HUES48 (cell line): ENCODE measurements at regions not wholly inside any gene's neighbourhood (a gene's known extent, or its start where the extent isn't known, plus 50 kb on each side); places are given as distances from the start of the nearest gene placed in this dataset.
"Not testable (repeated sequence)": the region's sequence is repeated elsewhere in the genome, so short reads cannot be mapped to it uniquely, and the experiment has no call there.

Source experiments
- H3K27ac ChIP-seq: one replicate; pipeline ENCODE4 v1.7.0; 2013; ENCODE audit warnings: low read depth, low read length, inconsistent platforms
- H3K27me3 ChIP-seq: 2 replicates; pipeline ENCODE4 v1.6.1; 2013; ENCODE audit warnings: mild to moderate bottlenecking, low read length; ENCODE audit not compliant: control insufficient read depth, insufficient read depth
- H3K36me3 ChIP-seq: 2 replicates; pipeline ENCODE4 v1.6.1; 2013; ENCODE audit warnings: low read length; ENCODE audit not compliant: control insufficient read depth, insufficient read depth
- H3K4me1 ChIP-seq: 2 replicates; pipeline ENCODE4 v1.6.1; 2013; ENCODE audit warnings: mild to moderate bottlenecking, low read length; ENCODE audit not compliant: control insufficient read depth, insufficient read depth
- H3K4me3 ChIP-seq: 2 replicates; pipeline ENCODE4 v1.5.1; 2013; ENCODE audit warnings: mild to moderate bottlenecking, low read depth, low read length
- H3K9ac ChIP-seq: 2 replicates; pipeline ENCODE4 v1.6.1; 2013; ENCODE audit warnings: mild to moderate bottlenecking, low read depth, low read length, moderate library complexity
- H3K9me3 ChIP-seq: 2 replicates; pipeline ENCODE4 v1.6.1; 2013; ENCODE audit warnings: low read length; ENCODE audit not compliant: control insufficient read depth, insufficient read depth

DNA sequence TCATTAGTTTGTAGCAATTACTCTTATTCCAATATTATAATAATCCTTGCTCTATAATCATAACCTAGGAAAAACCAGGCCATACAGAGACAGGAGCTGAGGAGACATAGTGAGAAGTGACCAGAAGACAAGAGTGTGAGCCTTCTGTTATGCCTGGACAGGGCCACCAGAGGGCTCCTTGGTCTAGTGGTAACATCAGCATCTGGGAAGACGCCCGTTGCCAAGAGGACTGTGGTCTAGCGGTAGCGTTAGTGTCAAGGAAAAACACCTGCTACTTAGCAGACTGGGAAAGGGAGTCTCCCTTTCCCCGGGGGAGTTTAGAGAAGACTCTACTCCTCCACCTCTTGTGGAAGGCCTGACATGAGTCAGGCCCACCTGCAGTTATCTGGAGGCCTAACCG, 97.0 kb downstream of the F11 start:
- H3K27me3 ChIP-seq: not testable (repeated sequence)

DNA sequence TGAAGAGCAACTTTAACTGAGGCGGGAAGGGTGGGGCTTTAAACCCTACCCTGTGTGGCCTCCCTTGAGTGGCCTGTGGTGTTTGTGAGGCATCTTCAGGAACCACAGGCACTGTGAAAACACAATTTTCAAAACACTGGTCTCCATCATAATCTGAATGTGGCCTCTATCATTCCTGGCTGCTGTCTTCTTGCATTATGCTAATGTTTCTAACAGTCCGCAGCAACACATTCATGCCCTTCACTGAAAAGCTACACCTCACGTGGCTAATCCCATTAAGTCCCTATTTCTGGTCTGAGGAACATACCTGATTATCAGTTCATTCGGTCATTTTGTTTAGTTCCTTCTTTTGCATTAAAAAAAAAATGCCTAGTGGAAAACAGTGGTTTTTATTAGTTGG, 94.6 kb downstream of the F11 start:
- no peaks in the 10 kb centered on the region for H3K4me1 ChIP-seq
- no peak overlapping the region for H3K27ac ChIP-seq
- H3K9me3 ChIP-seq: peaks cover 22% of the 10 kb centered on the region
- H3K36me3 ChIP-seq: no peaks in the 10 kb centered on the region
- H3K27me3 ChIP-seq: no peaks in the 10 kb centered on the region
- no peak overlapping the region for H3K4me3 ChIP-seq
- no peak overlapping the region for H3K9ac ChIP-seq

More for the DNA sequence above, 97.0 kb downstream of the F11 start:
- H3K4me1 ChIP-seq, H3K27ac ChIP-seq, H3K4me3 ChIP-seq, H3K36me3 ChIP-seq, H3K9ac ChIP-seq: not testable (repeated sequence)
- H3K9me3 ChIP-seq: peaks cover 24% of the 10 kb centered on the region

- H3K27me3 ChIP-seq: peaks cover 28% of the 10 kb centered on the region
- H3K4me3 ChIP-seq: no peak overlapping the region
- H3K9me3 ChIP-seq: no peaks in the 10 kb centered on the region
- no peak overlapping the region for H3K27ac ChIP-seq
- H3K4me1 ChIP-seq: no peaks in the 10 kb centered on the region
- no peaks in the 10 kb centered on the region for H3K36me3 ChIP-seq
- no peak overlapping the region for H3K9ac ChIP-seq
Observed at GRCh38 chr4:186351668-186352194, 85.7 kb downstream of the F11 start.

GRCh38 chr4:186348433-186348832, 82.4 kb downstream of the F11 start:
- H3K4me3 ChIP-seq: no peak overlapping the region
- peaks cover 61% of the 10 kb centered on the region for H3K27me3 ChIP-seq
- no peaks in the 10 kb centered on the region for H3K9me3 ChIP-seq

DNA sequence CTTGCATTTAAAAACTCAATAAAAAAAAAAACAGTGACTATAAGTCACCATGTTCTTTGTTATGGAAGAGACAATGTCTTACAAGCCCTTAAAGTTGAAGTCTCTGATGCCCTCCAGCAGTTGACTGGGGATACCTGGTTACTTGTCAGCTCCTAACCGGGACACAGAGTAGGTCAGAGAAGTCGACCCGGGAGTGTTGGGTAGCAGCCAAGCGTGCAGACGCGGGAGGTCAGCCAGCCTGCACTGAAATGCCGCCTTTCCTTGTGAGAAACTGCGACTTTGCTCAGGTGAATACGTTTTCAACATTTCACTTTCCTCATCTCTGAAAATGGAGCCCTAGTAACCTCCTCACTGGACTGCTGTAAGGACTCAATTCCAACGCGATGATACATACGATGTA, 81.8 kb downstream of the F11 start:
- no peaks in the 10 kb centered on the region for H3K36me3 ChIP-seq
- no peaks in the 10 kb centered on the region for H3K9me3 ChIP-seq
- H3K4me3 ChIP-seq: no peak overlapping the region
- H3K27ac ChIP-seq: no peak overlapping the region
- no peak overlapping the region for H3K9ac ChIP-seq
- H3K27me3 ChIP-seq: peaks cover 67% of the 10 kb centered on the region
- H3K4me1 ChIP-seq: peaks cover 10% of the 10 kb centered on the region

More at GRCh38 chr4:186348433-186348832, 82.4 kb downstream of the F11 start:
- Histone ChIP-seq H3K27ac (no peak overlapping the region), H3K36me3 (no peaks in the 10 kb centered on the region), H3K4me1 (peaks cover 10% of the 10 kb centered on the region), H3K9ac (no peak overlapping the region)

DNA sequence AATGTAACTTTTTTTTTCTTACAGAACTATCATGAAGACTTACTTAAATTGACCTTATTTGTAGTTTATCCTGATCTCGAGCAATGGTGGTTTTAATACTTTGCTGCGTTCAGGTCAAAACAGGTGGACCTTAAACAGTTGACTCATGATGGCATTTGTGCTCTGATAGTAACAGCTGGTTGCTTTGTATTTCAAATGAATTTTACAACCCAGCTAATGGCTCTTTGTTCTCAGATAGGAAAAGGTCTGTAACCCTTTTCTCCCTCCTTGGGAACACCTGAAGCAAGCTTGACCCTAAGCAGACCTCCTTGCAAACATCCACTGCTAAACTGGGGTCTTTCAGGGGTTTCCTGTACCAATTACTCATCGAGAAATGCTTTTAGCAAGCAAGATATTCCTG, 79.2 kb downstream of the F11 start:
- H3K4me1 ChIP-seq: peaks cover 10% of the 10 kb centered on the region
- no peaks in the 10 kb centered on the region for H3K36me3 ChIP-seq
- H3K27me3 ChIP-seq: peaks cover 76% of the 10 kb centered on the region
- no peaks in the 10 kb centered on the region for H3K9me3 ChIP-seq
- H3K4me3 ChIP-seq: no peak overlapping the region
- no peak overlapping the region for H3K27ac ChIP-seq
- H3K9ac ChIP-seq: no peak overlapping the region

DNA sequence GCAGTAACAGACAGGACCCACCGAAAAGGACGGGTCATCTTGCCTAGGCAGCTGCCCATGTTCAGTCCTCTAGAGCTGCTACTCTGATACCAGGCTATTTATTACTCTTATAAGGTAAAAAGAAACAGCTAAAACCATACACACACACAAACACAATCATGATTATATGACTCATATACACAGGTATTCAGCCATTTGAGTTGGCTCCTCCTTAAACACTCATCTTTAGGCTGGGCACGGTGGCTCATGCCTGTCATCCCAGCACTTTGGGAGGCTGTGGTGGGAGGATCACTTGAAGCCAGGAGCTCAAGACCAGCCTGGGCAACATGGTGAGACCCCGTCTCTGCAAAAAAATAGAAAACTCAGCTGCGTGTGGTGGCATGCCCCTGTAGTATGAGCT, 76.6 kb downstream of the F11 start:
- Histone ChIP-seq H3K4me1 (peaks cover 10% of the 10 kb centered on the region), H3K36me3 (no peaks in the 10 kb centered on the region), H3K9ac (no peak overlapping the region), H3K9me3 (no peaks in the 10 kb centered on the region), H3K27me3 (peaks cover 56% of the 10 kb centered on the region), H3K4me3 (no peak overlapping the region), H3K27ac (no peak overlapping the region)

- Histone ChIP-seq H3K27ac (no peak overlapping the region), H3K4me1 (peaks cover 10% of the 10 kb centered on the region), H3K9me3 (no peaks in the 10 kb centered on the region), H3K9ac (no peak overlapping the region), H3K27me3 (peaks cover 47% of the 10 kb centered on the region), H3K36me3 (no peaks in the 10 kb centered on the region), H3K4me3 (no peak overlapping the region)
Observed at GRCh38 chr4:186341655-186342054, 75.7 kb downstream of the F11 start.
